ENCODE measurements at regions not wholly inside any gene's neighbourhood (a gene's known extent, or its start where the extent isn't known, plus 50 kb on each side); places are given as distances from the start of the nearest gene placed in this dataset.

DNA sequence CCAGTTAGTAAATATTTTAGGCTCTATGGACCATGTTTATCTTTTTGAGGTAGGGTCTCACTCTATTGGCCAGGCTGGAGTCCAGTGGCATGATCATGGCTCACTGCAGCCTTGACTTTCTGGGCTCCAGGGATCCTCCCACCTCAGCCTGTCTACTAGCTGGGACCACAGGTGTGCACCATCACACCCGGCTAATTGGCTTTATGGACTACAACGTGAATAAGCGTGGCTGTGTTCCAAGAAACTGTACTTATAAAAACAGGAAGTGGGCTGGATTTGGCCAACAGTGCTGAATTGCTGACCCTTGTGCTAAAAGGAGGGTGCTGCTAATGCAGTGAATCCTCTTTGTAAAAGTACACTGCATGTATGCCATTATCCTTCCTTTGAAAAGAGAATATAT lies 111.7 kb upstream of the CDK13 start:
- Histone ChIP-seq H3K4me3 (ENCODE audit: low read depth, low read length, poor library complexity, severe bottlenecking) (no peak overlapping the region), H3K9me3 (ENCODE audit: low read depth, low read length, poor library complexity, severe bottlenecking) (no peaks in the 10 kb centered on the region), H3K36me3 (ENCODE audit: insufficient read depth, low read length, poor library complexity, severe bottlenecking) (no peaks in the 10 kb centered on the region), H3K27me3 (replicated peaks; ENCODE audit: insufficient read depth, low read depth, low read length, poor library complexity) (no peaks in the 10 kb centered on the region), H3K27ac (ENCODE audit: low read depth, low read length, poor library complexity, severe bottlenecking) (no peak overlapping the region), H3K4me1 (ENCODE audit: insufficient read depth, low read length, poor library complexity, severe bottlenecking) (no peaks in the 10 kb centered on the region)
- intact Hi-C loops (cut with micrococcal nuclease; ENCODE audit: unreplicated experiment), result no loop called here
- POLR2A ChIA-PET (ENCODE audit: low non-redundant PET), result no interaction called here
- no peak for DNase-seq (ENCODE audit: low spot score)
- TF ChIP-seq, protein P1, sequence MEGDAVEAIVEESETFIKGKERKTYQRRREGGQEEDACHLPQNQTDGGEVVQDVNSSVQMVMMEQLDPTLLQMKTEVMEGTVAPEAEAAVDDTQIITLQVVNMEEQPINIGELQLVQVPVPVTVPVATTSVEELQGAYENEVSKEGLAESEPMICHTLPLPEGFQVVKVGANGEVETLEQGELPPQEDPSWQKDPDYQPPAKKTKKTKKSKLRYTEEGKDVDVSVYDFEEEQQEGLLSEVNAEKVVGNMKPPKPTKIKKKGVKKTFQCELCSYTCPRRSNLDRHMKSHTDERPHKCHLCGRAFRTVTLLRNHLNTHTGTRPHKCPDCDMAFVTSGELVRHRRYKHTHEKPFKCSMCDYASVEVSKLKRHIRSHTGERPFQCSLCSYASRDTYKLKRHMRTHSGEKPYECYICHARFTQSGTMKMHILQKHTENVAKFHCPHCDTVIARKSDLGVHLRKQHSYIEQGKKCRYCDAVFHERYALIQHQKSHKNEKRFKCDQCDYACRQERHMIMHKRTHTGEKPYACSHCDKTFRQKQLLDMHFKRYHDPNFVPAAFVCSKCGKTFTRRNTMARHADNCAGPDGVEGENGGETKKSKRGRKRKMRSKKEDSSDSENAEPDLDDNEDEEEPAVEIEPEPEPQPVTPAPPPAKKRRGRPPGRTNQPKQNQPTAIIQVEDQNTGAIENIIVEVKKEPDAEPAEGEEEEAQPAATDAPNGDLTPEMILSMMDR (conservative IDR thresholded peaks at IDR 0.05; ENCODE audit: low read depth, low read length), result no peak
- no peak for TF ChIP-seq EZH2 (IDR thresholded peaks at IDR 0.05; ENCODE audit: borderline replicate concordance, low read depth, low read length, poor library complexity, severe bottlenecking)
- CTCF ChIA-PET, result no interaction called here
- no TSS peak for BruUV-seq (replicated peaks)

DNA sequence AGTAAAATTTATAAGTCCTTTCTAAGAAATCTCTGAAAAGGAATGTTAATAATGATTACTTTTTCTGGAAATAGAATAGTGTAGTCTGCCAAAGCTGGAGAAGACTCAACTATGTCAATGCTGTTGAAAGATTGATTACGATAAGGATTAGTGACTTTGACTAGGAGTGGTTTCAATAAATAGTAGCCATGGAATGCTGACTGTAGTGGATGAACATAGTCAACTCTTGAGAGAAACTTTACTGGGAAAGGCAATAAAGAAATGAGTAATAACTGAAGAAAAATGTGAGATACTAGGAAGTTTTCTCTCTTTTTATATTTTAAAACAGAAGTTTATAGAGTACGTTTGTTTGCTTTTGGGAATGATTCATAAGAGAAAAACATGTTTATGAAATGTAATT lies 105.0 kb upstream of the CDK13 start:
- no peaks in the 10 kb centered on the region for H3K36me3 ChIP-seq (ENCODE audit: insufficient read depth, low read length, poor library complexity, severe bottlenecking)
- no peaks in the 10 kb centered on the region for H3K4me1 ChIP-seq (ENCODE audit: insufficient read depth, low read length, poor library complexity, severe bottlenecking)
- intact Hi-C loops (cut with micrococcal nuclease; ENCODE audit: unreplicated experiment), result no loop called here
- H3K27me3 ChIP-seq (replicated peaks; ENCODE audit: insufficient read depth, low read depth, low read length, poor library complexity), result no peaks in the 10 kb centered on the region
- H3K4me3 ChIP-seq (ENCODE audit: low read depth, low read length, poor library complexity, severe bottlenecking), result no peak overlapping the region
- no peak overlapping the region for H3K27ac ChIP-seq (ENCODE audit: low read depth, low read length, poor library complexity, severe bottlenecking)
- TF ChIP-seq, protein P1 (conservative IDR thresholded peaks at IDR 0.05; ENCODE audit: low read depth, low read length), result no peak
- TF ChIP-seq EZH2 (IDR thresholded peaks at IDR 0.05; ENCODE audit: borderline replicate concordance, low read depth, low read length, poor library complexity, severe bottlenecking), result no peak
- ChIA-PET POLR2A (ENCODE audit: low non-redundant PET) (no interaction called here), CTCF (no interaction called here)
- DNase-seq (ENCODE audit: low spot score), result no peak
- no peaks in the 10 kb centered on the region for H3K9me3 ChIP-seq (ENCODE audit: low read depth, low read length, poor library complexity, severe bottlenecking)
- BruUV-seq (replicated peaks), result no TSS peak

DNA sequence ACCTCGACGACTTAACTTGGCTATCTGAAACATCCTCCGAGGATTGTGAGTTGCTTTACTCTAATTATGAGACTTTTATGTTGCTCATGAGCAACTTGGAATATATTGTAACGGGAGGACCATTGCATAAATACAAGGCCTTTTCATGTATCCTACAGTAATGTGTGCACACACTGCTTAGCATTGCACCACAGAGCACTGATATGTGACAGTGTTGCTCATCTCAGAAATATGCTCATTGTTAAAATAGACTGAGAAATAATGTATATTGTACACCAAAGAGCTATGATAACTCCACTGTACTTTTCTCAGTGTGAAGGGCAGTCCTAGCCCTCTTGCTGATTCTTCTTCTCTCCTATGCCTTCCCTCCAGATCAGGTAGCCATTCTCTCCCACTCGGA lies 102.8 kb upstream of the CDK13 start:
- H3K36me3 ChIP-seq (ENCODE audit: insufficient read depth, low read length, poor library complexity, severe bottlenecking), result no peaks in the 10 kb centered on the region
- ChIA-PET CTCF (no interaction called here), POLR2A (ENCODE audit: low non-redundant PET) (no interaction called here)
- H3K27me3 ChIP-seq (replicated peaks; ENCODE audit: insufficient read depth, low read depth, low read length, poor library complexity), result no peaks in the 10 kb centered on the region
- TF ChIP-seq, protein P1 (conservative IDR thresholded peaks at IDR 0.05; ENCODE audit: low read depth, low read length), result no peak
- intact Hi-C loops (cut with micrococcal nuclease; ENCODE audit: unreplicated experiment), result no loop called here
- H3K4me1 ChIP-seq (ENCODE audit: insufficient read depth, low read length, poor library complexity, severe bottlenecking), result no peaks in the 10 kb centered on the region
- no peaks in the 10 kb centered on the region for H3K9me3 ChIP-seq (ENCODE audit: low read depth, low read length, poor library complexity, severe bottlenecking)
- H3K27ac ChIP-seq (ENCODE audit: low read depth, low read length, poor library complexity, severe bottlenecking), result no peak overlapping the region
- H3K4me3 ChIP-seq (ENCODE audit: low read depth, low read length, poor library complexity, severe bottlenecking), result no peak overlapping the region
- DNase-seq (ENCODE audit: low spot score), result no peak
- no TSS peak for BruUV-seq (replicated peaks)
